ENCODE measurements at regions not wholly inside any gene's neighbourhood (a gene's known extent, or its start where the extent isn't known, plus 50 kb on each side); places are given as distances from the start of the nearest gene placed in this dataset.

- TF ChIP-seq ETS1 (IDR thresholded peaks at IDR 0.05) (no peak), NANOG (IDR thresholded peaks at IDR 0.05; ENCODE audit: borderline replicate concordance) (no peak)
Measured at GRCh38 chr10:6788731-6789130, 208.7 kb upstream of the PRKCQ start (continued).

GRCh38 chr10:6788231-6788630 is 208.2 kb upstream of the PRKCQ start:
- no peak overlapping the region for H3K4me2 ChIP-seq
- Mint-ChIP-seq H3K4me3 (no peak overlapping the region), H3K36me3 (ENCODE audit: low read depth) (no peaks in the 10 kb centered on the region), H3K4me1 (peaks cover 22% of the 10 kb centered on the region), H3K27me3 (ENCODE audit: insufficient read depth, low read depth, poor library complexity) (peaks cover 2% of the 10 kb centered on the region), H3K9me3 (no peaks in the 10 kb centered on the region), H3K27ac (no peak overlapping the region)
- ATAC-seq, result no peak
- no peak overlapping the region for H2AFZ ChIP-seq
- no peak overlapping the region for H3K27ac ChIP-seq (ENCODE audit: low read depth)
- no peaks in the 10 kb centered on the region for H3K36me3 ChIP-seq (ENCODE audit: insufficient read depth)
- H4K20me1 ChIP-seq (replicated peaks; ENCODE audit: insufficient read depth), result no peaks in the 10 kb centered on the region
- peaks cover 13% of the 10 kb centered on the region; the same call in 1 of the 2 replicates for H3F3A ChIP-seq (replicated peaks; ENCODE audit: low read depth)
- H3K79me2 ChIP-seq (replicated peaks; ENCODE audit: insufficient read depth), result no peaks in the 10 kb centered on the region
- H3K4me1 ChIP-seq (ENCODE audit: insufficient read depth), result peaks cover 48% of the 10 kb centered on the region
- no peak for DNase-seq (ENCODE audit: low spot score)
- H3K27me3 ChIP-seq (ENCODE audit: insufficient read depth), result no peaks in the 10 kb centered on the region
- no peaks in the 10 kb centered on the region for H3K9me2 ChIP-seq (ENCODE audit: insufficient read depth)
- H3K4me3 ChIP-seq, result no peak overlapping the region
- TF ChIP-seq ZNF462 (CRISPR knock-in tag; IDR thresholded peaks at IDR 0.05), result no peak
- no peak for TF ChIP-seq ZNF114 (CRISPR knock-in tag; IDR thresholded peaks at IDR 0.05)
- TF ChIP-seq EZH2phosphoT487 (IDR thresholded peaks at IDR 0.05; ENCODE audit: unreplicated experiment), result no peak
- TF ChIP-seq EZH2 (IDR thresholded peaks at IDR 0.05; ENCODE audit: low read depth, unreplicated experiment), result no peak
- no peak for TF ChIP-seq STAT1 (IDR thresholded peaks at IDR 0.05; ENCODE audit: unreplicated experiment)
- TF ChIP-seq CREB1 (CRISPR knock-in tag; IDR thresholded peaks at IDR 0.05; ENCODE audit: low read depth), result no peak
- TF ChIP-seq REST (IDR thresholded peaks at IDR 0.05; ENCODE audit: unreplicated experiment), result no peak
- no peak for TF ChIP-seq NANOG (IDR thresholded peaks at IDR 0.05; ENCODE audit: borderline replicate concordance)
- TF ChIP-seq ETS1 (IDR thresholded peaks at IDR 0.05), result no peak
- no peak for TF ChIP-seq CTCF (conservative IDR thresholded peaks at IDR 0.05; ENCODE audit: low read depth in 2 of 2)
- TF ChIP-seq ZNF331 (CRISPR knock-in tag; IDR thresholded peaks at IDR 0.05; ENCODE audit: low read depth), result no peak
- no peak for TF ChIP-seq POLR2AphosphoS5 (IDR thresholded peaks at IDR 0.05; ENCODE audit: low read depth)
